ENCODE measurements at regions not wholly inside any gene's neighbourhood (a gene's known extent, or its start where the extent isn't known, plus 50 kb on each side); places are given as distances from the start of the nearest gene placed in this dataset.

DNA sequence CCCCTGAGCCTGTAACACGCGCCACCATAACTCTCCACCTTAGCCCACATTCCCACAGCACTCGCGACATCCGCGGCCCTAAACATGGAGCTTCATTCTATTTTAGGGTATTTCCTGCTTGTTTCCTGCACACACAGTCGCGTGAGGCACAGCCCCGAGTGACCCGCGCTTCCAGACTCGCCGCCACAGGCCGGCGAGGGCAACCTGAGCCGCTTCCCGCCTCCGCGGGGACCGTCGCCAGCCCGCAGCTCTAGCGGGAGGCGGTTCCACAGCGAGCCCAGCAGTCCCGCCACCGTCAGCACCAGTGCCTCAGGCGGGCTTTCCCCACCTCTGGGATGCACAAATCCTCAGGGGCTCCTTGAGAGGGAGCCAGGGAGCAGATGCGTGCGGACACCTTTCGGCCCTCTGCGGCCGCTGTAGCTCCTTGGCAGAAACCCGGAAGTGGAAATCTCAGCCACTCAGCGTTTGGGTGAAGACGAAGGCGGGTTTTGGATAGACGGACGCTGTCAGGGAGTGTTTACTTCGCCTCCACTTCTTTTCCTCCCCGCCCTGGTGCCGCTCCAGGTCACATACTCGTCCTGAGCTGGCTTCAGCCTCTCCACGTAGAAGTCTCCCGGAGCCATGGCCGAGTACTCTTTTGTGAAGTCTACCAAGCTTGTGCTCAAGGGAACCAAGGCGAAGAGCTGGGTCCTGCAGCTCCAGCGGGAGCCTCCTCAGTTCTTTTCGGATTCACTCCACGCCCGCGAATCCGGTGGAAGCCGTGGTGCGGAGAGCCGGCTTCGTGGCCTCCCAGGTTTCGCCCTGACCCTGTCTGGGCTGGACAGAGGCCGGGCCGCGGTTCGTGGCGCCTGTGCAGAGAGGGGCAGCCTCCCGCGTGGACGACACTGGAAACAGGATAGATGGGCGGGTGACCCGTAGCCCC, 2177.4 kb upstream of the DEFB115 start:
- TF ChIP-seq CTCF (IDR thresholded peaks at IDR 0.05) (no peak), POLR2A (IDR thresholded peaks at IDR 0.05) (no peak)

Data from thyroid gland (tissue), 4 donors.